Caco-2 (cell line): ENCODE measurements at regions not wholly inside any gene's neighbourhood (a gene's known extent, or its start where the extent isn't known, plus 50 kb on each side); places are given as distances from the start of the nearest gene placed in this dataset.

ENCODE experiments used
- BruUV-seq: library from RNA; stranded (reverse); fragments of 400-500 nt; replicated peaks from 2 replicates; lab custom pipeline; 2021; lab: Mats Ljungman, UMichigan
- CTCF ChIA-PET: fragments of 300-600 bp; sonication (Branson Sonifier 250); formaldehyde crosslinking; loops from one replicate; lab custom pipeline; 2022; ENCODE audit warnings: antibody characterized with exemption; lab: Charles Lee
- POLR2A ChIA-PET: fragments of 300-600 bp; sonication (Branson Sonifier 250); formaldehyde crosslinking; loops from one replicate; lab custom pipeline; 2022; ENCODE audit warnings: antibody characterized with exemption; lab: Charles Lee
- DNase-seq, 2 experiments: peaks; one replicate each; pipeline versions ENCODE4 v3.0.0 to v3.0.0-alpha.2; 2020 to 2022
- H3K27me3 ChIP-seq: replicated peaks from 2 replicates; pipeline ENCODE4 v1.6.0; 2011; ENCODE audit warnings: low read length; ENCODE audit not compliant: control insufficient read depth, insufficient read depth
- H3K36me3 ChIP-seq: 2 replicates; pipeline ENCODE4 v1.5.1; 2011; ENCODE audit warnings: low read length; ENCODE audit not compliant: control insufficient read depth, insufficient read depth
- H3K4me1 ChIP-seq: fragments of 250-450 bp; sonication (Bioruptor Pico); 2 replicates; pipeline ENCODE4 v1.5.1; 2020; ENCODE audit warnings: mild to moderate bottlenecking
- H3K4me3 ChIP-seq: 2 replicates; pipeline ENCODE4 v1.5.1; 2011; ENCODE audit warnings: low read depth, mild to moderate bottlenecking, control low read depth, low read length
- H3K9me3 ChIP-seq: fragments of 250-450 bp; sonication (Bioruptor Pico); 2 replicates; pipeline ENCODE4 v1.5.1; 2020; ENCODE audit warnings: mild to moderate bottlenecking, moderate library complexity
- H3K27ac Mint-ChIP-seq: one replicate; pipeline ENCODE4 v1.8.0; 2022; ENCODE audit warnings: mixed read lengths; ENCODE audit not compliant: unreplicated experiment
- H3K27me3 Mint-ChIP-seq: one replicate; pipeline ENCODE4 v1.8.0; 2022; ENCODE audit warnings: mixed read lengths; ENCODE audit not compliant: insufficient read depth, unreplicated experiment
- H3K36me3 Mint-ChIP-seq: one replicate; pipeline ENCODE4 v1.8.0; 2022; ENCODE audit warnings: mild to moderate bottlenecking, mixed read lengths; ENCODE audit not compliant: insufficient read depth, unreplicated experiment
- H3K4me1 Mint-ChIP-seq: one replicate; pipeline ENCODE4 v1.8.0; 2022; ENCODE audit warnings: low read depth, mixed read lengths; ENCODE audit not compliant: unreplicated experiment
- H3K4me3 Mint-ChIP-seq: one replicate; pipeline ENCODE4 v1.8.0; 2022; ENCODE audit warnings: mild to moderate bottlenecking, moderate library complexity, mixed read lengths; ENCODE audit not compliant: unreplicated experiment
- H3K9me3 Mint-ChIP-seq: one replicate; pipeline ENCODE4 v1.8.0; 2022; ENCODE audit warnings: mixed read lengths; ENCODE audit not compliant: unreplicated experiment
- CTCF ChIP-seq, 2 experiments: fragments of 200-600 bp in 1 of 2; IDR thresholded peaks; 1 replicate in 1 of 2; 2 replicates in 1 of 2; pipeline versions ENCODE4 v1.5.1 to v1.8.0; 2011 to 2022; ENCODE audit warnings: antibody characterized with exemption in 1 of 2, control low read depth in 1 of 2, inconsistent platforms in 1 of 2, low read depth in 1 of 2, low read length in 1 of 2, mild to moderate bottlenecking in 1 of 2, moderate library complexity in 1 of 2; ENCODE audit not compliant: insufficient read depth in 1 of 2, severe bottlenecking in 1 of 2, unreplicated experiment in 1 of 2
- intact Hi-C: fragments of 100-400 bp; cut with micrococcal nuclease; formaldehyde crosslinking; loops from one replicate; pipeline ENCODE4 v1.10.0; 2022; ENCODE audit not compliant: unreplicated experiment

GRCh38 chr7:110604206-110604605 lies 486.7 kb upstream of the LRRN3 start:
- no peak overlapping the region for H3K4me3 Mint-ChIP-seq
- TF ChIP-seq CTCF (IDR thresholded peaks at IDR 0.05; ENCODE audit: insufficient read depth in 1 of 2, low read depth in 1 of 2, low read length in 1 of 2, severe bottlenecking in 1 of 2, unreplicated experiment in 1 of 2) = no peak
- Histone ChIP-seq H3K9me3 (no peaks in the 10 kb centered on the region), H3K4me3 (no peak overlapping the region), H3K36me3 (no peaks in the 10 kb centered on the region), H3K4me1 (no peaks in the 10 kb centered on the region), H3K27me3 (no peaks in the 10 kb centered on the region)
- intact Hi-C loops = no loop called here
- POLR2A ChIA-PET = no interaction called here
- no peak for DNase-seq
- CTCF ChIA-PET = no interaction called here
- H3K4me1 Mint-ChIP-seq = no peaks in the 10 kb centered on the region
- H3K9me3 Mint-ChIP-seq = no peaks in the 10 kb centered on the region
- BruUV-seq = no TSS peak
- no peak overlapping the region for H3K27ac Mint-ChIP-seq
- H3K36me3 Mint-ChIP-seq = no peaks in the 10 kb centered on the region
- no peaks in the 10 kb centered on the region for H3K27me3 Mint-ChIP-seq

GRCh38 chr7:110604885-110605284 lies 486.0 kb upstream of the LRRN3 start:
- TF ChIP-seq CTCF (IDR thresholded peaks at IDR 0.05; ENCODE audit: insufficient read depth in 1 of 2, low read depth in 1 of 2, low read length in 1 of 2, severe bottlenecking in 1 of 2, unreplicated experiment in 1 of 2) = no peak
- no peaks in the 10 kb centered on the region for H3K4me1 ChIP-seq
- H3K27me3 Mint-ChIP-seq = no peaks in the 10 kb centered on the region
- H3K9me3 ChIP-seq = no peaks in the 10 kb centered on the region
- intact Hi-C loops = no loop called here
- CTCF ChIA-PET = no interaction called here
- no peaks in the 10 kb centered on the region for H3K36me3 ChIP-seq
- POLR2A ChIA-PET = no interaction called here
- H3K27ac Mint-ChIP-seq = no peak overlapping the region
- H3K4me3 Mint-ChIP-seq = no peak overlapping the region
- H3K27me3 ChIP-seq = no peaks in the 10 kb centered on the region
- H3K4me3 ChIP-seq = no peak overlapping the region
- H3K4me1 Mint-ChIP-seq = no peaks in the 10 kb centered on the region
- DNase-seq = no peak
- no TSS peak for BruUV-seq
- no peaks in the 10 kb centered on the region for H3K9me3 Mint-ChIP-seq
- no peaks in the 10 kb centered on the region for H3K36me3 Mint-ChIP-seq

GRCh38 chr7:110607050-110607857 lies 483.7 kb upstream of the LRRN3 start:
- DNase-seq = no peak
- H3K4me1 Mint-ChIP-seq = no peaks in the 10 kb centered on the region
- no peaks in the 10 kb centered on the region for H3K27me3 Mint-ChIP-seq
- TF ChIP-seq CTCF (IDR thresholded peaks at IDR 0.05; ENCODE audit: insufficient read depth in 1 of 2, low read depth in 1 of 2, low read length in 1 of 2, severe bottlenecking in 1 of 2, unreplicated experiment in 1 of 2) = no peak
- H3K4me3 Mint-ChIP-seq = no peak overlapping the region
- BruUV-seq = no TSS peak
- intact Hi-C loops = no loop called here
- H3K27ac Mint-ChIP-seq = no peak overlapping the region
- Histone ChIP-seq H3K4me1 (no peaks in the 10 kb centered on the region), H3K36me3 (no peaks in the 10 kb centered on the region), H3K9me3 (no peaks in the 10 kb centered on the region), H3K4me3 (no peak overlapping the region), H3K27me3 (no peaks in the 10 kb centered on the region)
- ChIA-PET CTCF (no interaction called here), POLR2A (no interaction called here)
- no peaks in the 10 kb centered on the region for H3K9me3 Mint-ChIP-seq
- no peaks in the 10 kb centered on the region for H3K36me3 Mint-ChIP-seq
